ENCODE measurements at regions not wholly inside any gene's neighbourhood (a gene's known extent, or its start where the extent isn't known, plus 50 kb on each side); places are given as distances from the start of the nearest gene placed in this dataset.

GRCh38 chr6:7000825-7001777, 106.7 kb upstream of the RREB1 start:
- no peaks in the 10 kb centered on the region for H3K9me3 ChIP-seq (ENCODE audit: low read length)
- ChIA-PET CTCF (ENCODE audit: unreplicated experiment) (no interaction called here), POLR2A (no interaction called here)
- TF ChIP-seq CTCF (conservative IDR thresholded peaks at IDR 0.05; ENCODE audit: low read length) (no peak), EZH2phosphoT487 (IDR thresholded peaks at IDR 0.05; ENCODE audit: borderline replicate concordance, low read depth, low read length) (no peak)
- no peaks in the 10 kb centered on the region for H4K20me1 ChIP-seq (ENCODE audit: insufficient read depth, low read length)
- BruUV-seq (replicated peaks): no TSS peak
- no peak overlapping the region for H3K27ac ChIP-seq (ENCODE audit: low read depth, low read length, poor library complexity, severe bottlenecking)
- H3K36me3 ChIP-seq (ENCODE audit: insufficient read depth, low read length): no peaks in the 10 kb centered on the region
- no peaks in the 10 kb centered on the region for H3K9me2 ChIP-seq (ENCODE audit: insufficient read depth, low read length)
- H2AFZ ChIP-seq (ENCODE audit: low read length): no peak overlapping the region
- H3K79me2 ChIP-seq (ENCODE audit: insufficient read depth, low read depth, low read length): no peaks in the 10 kb centered on the region
- DNase-seq (ENCODE audit: low spot score): no peak
- H3K4me2 ChIP-seq (ENCODE audit: low read length): no peak overlapping the region
- H3K4me1 ChIP-seq (ENCODE audit: insufficient read depth, low read length, poor library complexity, severe bottlenecking): no peaks in the 10 kb centered on the region
- no peak overlapping the region for H3K4me3 ChIP-seq (ENCODE audit: low read depth, low read length, poor library complexity, severe bottlenecking)
- intact Hi-C loops (cut with micrococcal nuclease; ENCODE audit: unreplicated experiment): no loop called here

GRCh38 chr6:7003041-7003440, 104.7 kb upstream of the RREB1 start:
- no peaks in the 10 kb centered on the region for H3K9me3 ChIP-seq (ENCODE audit: low read length)
- TF ChIP-seq EZH2phosphoT487 (IDR thresholded peaks at IDR 0.05; ENCODE audit: borderline replicate concordance, low read depth, low read length) (no peak), CTCF (conservative IDR thresholded peaks at IDR 0.05; ENCODE audit: low read length) (no peak)

More at GRCh38 chr6:7003041-7003440, 104.7 kb upstream of the RREB1 start:
- H3K79me2 ChIP-seq (ENCODE audit: insufficient read depth, low read depth, low read length): no peaks in the 10 kb centered on the region
- no peaks in the 10 kb centered on the region for H3K4me1 ChIP-seq (ENCODE audit: insufficient read depth, low read length, poor library complexity, severe bottlenecking)
- CTCF ChIA-PET (ENCODE audit: unreplicated experiment): no interaction called here
- H3K4me3 ChIP-seq (ENCODE audit: low read depth, low read length, poor library complexity, severe bottlenecking): no peak overlapping the region
- H3K9me2 ChIP-seq (ENCODE audit: insufficient read depth, low read length): no peaks in the 10 kb centered on the region
- no TSS peak for BruUV-seq (replicated peaks)
- H4K20me1 ChIP-seq (ENCODE audit: insufficient read depth, low read length): no peaks in the 10 kb centered on the region
- no peaks in the 10 kb centered on the region for H3K36me3 ChIP-seq (ENCODE audit: insufficient read depth, low read length)
- POLR2A ChIA-PET: no interaction called here
- H2AFZ ChIP-seq (ENCODE audit: low read length): no peak overlapping the region
- intact Hi-C loops (cut with micrococcal nuclease; ENCODE audit: unreplicated experiment): no loop called here
- H3K27ac ChIP-seq (ENCODE audit: low read depth, low read length, poor library complexity, severe bottlenecking): no peak overlapping the region
- H3K4me2 ChIP-seq (ENCODE audit: low read length): no peak overlapping the region
- no peak for DNase-seq (ENCODE audit: low spot score)
